Natural killer cell (primary cell): ENCODE measurements at regions not wholly inside any gene's neighbourhood (a gene's known extent, or its start where the extent isn't known, plus 50 kb on each side); places are given as distances from the start of the nearest gene placed in this dataset.

Experiments
- ATAC-seq, 3 donors: fragments of 150-1000 bp in 2 of 3; fragments of 200-7000 bp in 1 of 3; cut with Tn5 transposase; 1 replicate in 1 of 3; 2 replicates in 2 of 3; pipeline ENCODE4 v1.10.0; 2021; ENCODE audit warnings: mild to moderate bottlenecking in 2 of 3, moderate library complexity in 2 of 3
- DNase-seq, 2 donors: peaks; one replicate each; pipeline versions ENCODE4 v3.0.0 to v3.0.0-alpha.2; 2013 to 2021; ENCODE audit warnings: mixed read lengths in 1 of 2
- H3K27ac ChIP-seq: one replicate; pipeline ENCODE4 v1.5.1; 2013; ENCODE audit warnings: mild to moderate bottlenecking, low read length
- H3K27me3 ChIP-seq: one replicate; pipeline ENCODE4 v1.6.1; 2013; ENCODE audit warnings: low read length; ENCODE audit not compliant: control insufficient read depth, insufficient read depth
- H3K36me3 ChIP-seq: one replicate; pipeline ENCODE4 v1.6.1; 2013; ENCODE audit warnings: low read length; ENCODE audit not compliant: control insufficient read depth, insufficient read depth
- H3K4me1 ChIP-seq: one replicate; pipeline ENCODE4 v1.6.1; 2013; ENCODE audit warnings: low read length; ENCODE audit not compliant: control insufficient read depth, insufficient read depth
- H3K4me3 ChIP-seq: one replicate; pipeline ENCODE4 v1.5.1; 2013; ENCODE audit warnings: low read length
- H3K9me3 ChIP-seq: one replicate; pipeline ENCODE4 v1.6.1; 2013; ENCODE audit warnings: low read length; ENCODE audit not compliant: control insufficient read depth, insufficient read depth
- H3K27ac Mint-ChIP-seq, 2 donors: one replicate each; pipeline ENCODE4 v1.8.0; 2022; ENCODE audit warnings: mild to moderate bottlenecking in 2 of 2, mixed read lengths in 2 of 2, moderate library complexity in 1 of 2
- H3K27me3 Mint-ChIP-seq, 2 donors: one replicate each; pipeline ENCODE4 v1.8.0; 2022; ENCODE audit warnings: low read depth in 2 of 2, mixed read lengths in 2 of 2
- H3K36me3 Mint-ChIP-seq: one replicate; pipeline ENCODE4 v1.8.0; 2022; ENCODE audit warnings: mixed read lengths
- H3K4me1 Mint-ChIP-seq, 2 donors: one replicate each; pipeline ENCODE4 v1.8.0; 2022; ENCODE audit warnings: mixed read lengths in 2 of 2
- H3K4me3 Mint-ChIP-seq: one replicate; pipeline ENCODE4 v1.8.0; 2022; ENCODE audit warnings: mild to moderate bottlenecking, moderate library complexity, mixed read lengths
- H3K9me3 Mint-ChIP-seq, 2 donors: one replicate each; pipeline ENCODE4 v1.8.0; 2022; ENCODE audit warnings: mixed read lengths in 2 of 2
- WGBS: methylation state at CpG from one replicate; pipeline ENCODE4 v1.1.7; 2013; ENCODE audit warnings: missing lambda C conversion rate; ENCODE audit not compliant: insufficient coverage; 5-methylcytosine and 5-hydroxymethylcytosine counted together
- intact Hi-C: fragments of 100-400 bp; cut with micrococcal nuclease; formaldehyde crosslinking; loops from one replicate; pipeline ENCODE4 v1.14.2; 2022
- TF ChIP-seq, protein P1 (sequence below): fragments of 200-600 bp; IDR thresholded peaks from one replicate; pipeline ENCODE4 v1.8.0; 2022; ENCODE audit warnings: antibody characterized with exemption

GRCh38 chr1:169019419-169020058 lies 87.0 kb upstream of the ATP1B1 start:
- Mint-ChIP-seq H3K27ac (no peak overlapping the region), H3K36me3 (no peaks in the 10 kb centered on the region), H3K9me3 (no peaks in the 10 kb centered on the region), H3K27me3 (peaks cover 13 to 18% of the 10 kb centered on the region in 2 donors), H3K4me3 (no peak overlapping the region), H3K4me1 (no peaks in the 10 kb centered on the region)
- WGBS, result 76% methylated on average over 3 of the region's 3 CpGs
- H3K27me3 ChIP-seq, result no peaks in the 10 kb centered on the region
- no peaks in the 10 kb centered on the region for H3K4me1 ChIP-seq
- H3K27ac ChIP-seq, result no peak overlapping the region
- H3K4me3 ChIP-seq, result no peak overlapping the region
- DNase-seq (no peak), ATAC-seq (no peak)
- no peaks in the 10 kb centered on the region for H3K36me3 ChIP-seq
- TF ChIP-seq, protein P1, sequence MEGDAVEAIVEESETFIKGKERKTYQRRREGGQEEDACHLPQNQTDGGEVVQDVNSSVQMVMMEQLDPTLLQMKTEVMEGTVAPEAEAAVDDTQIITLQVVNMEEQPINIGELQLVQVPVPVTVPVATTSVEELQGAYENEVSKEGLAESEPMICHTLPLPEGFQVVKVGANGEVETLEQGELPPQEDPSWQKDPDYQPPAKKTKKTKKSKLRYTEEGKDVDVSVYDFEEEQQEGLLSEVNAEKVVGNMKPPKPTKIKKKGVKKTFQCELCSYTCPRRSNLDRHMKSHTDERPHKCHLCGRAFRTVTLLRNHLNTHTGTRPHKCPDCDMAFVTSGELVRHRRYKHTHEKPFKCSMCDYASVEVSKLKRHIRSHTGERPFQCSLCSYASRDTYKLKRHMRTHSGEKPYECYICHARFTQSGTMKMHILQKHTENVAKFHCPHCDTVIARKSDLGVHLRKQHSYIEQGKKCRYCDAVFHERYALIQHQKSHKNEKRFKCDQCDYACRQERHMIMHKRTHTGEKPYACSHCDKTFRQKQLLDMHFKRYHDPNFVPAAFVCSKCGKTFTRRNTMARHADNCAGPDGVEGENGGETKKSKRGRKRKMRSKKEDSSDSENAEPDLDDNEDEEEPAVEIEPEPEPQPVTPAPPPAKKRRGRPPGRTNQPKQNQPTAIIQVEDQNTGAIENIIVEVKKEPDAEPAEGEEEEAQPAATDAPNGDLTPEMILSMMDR, result no peak
- H3K9me3 ChIP-seq, result no peaks in the 10 kb centered on the region
- intact Hi-C loops, result no loop called here

DNA sequence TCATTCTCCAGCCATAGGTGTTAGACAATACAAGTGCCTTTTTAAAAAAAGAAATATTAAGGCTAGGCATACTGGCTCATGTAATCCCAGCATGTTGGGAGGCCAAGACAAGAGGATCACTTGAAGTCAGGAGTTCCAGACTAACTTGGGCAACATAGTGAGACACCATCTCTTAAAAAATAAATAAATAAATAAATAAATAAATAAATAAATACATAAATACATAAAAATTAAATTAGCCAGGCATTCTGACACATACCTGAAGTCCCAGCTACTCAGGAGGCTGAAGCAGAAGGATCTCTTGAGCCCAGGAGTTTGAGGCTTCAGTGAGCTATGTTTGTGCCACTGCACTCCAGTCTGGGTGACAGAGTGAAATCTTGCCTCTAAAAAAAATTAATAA lies 85.8 kb upstream of the ATP1B1 start:
- Mint-ChIP-seq H3K27me3 (peaks cover 13 to 18% of the 10 kb centered on the region in 2 donors), H3K36me3 (no peaks in the 10 kb centered on the region), H3K4me1 (no peaks in the 10 kb centered on the region), H3K9me3 (no peaks in the 10 kb centered on the region), H3K27ac (no peak overlapping the region), H3K4me3 (no peak overlapping the region)
- no peaks in the 10 kb centered on the region for H3K36me3 ChIP-seq
- no peak overlapping the region for H3K4me3 ChIP-seq
- no peaks in the 10 kb centered on the region for H3K9me3 ChIP-seq
- ATAC-seq (no peak), DNase-seq (no peak)
- H3K27ac ChIP-seq, result no peak overlapping the region
- no peaks in the 10 kb centered on the region for H3K27me3 ChIP-seq
- intact Hi-C loops, result no loop called here
- H3K4me1 ChIP-seq, result no peaks in the 10 kb centered on the region
- TF ChIP-seq, protein P1, result no peak

GRCh38 chr1:169022648-169023047 lies 83.8 kb upstream of the ATP1B1 start:
- Mint-ChIP-seq H3K27ac (no peak overlapping the region), H3K4me3 (no peak overlapping the region), H3K9me3 (no peaks in the 10 kb centered on the region), H3K27me3 (peaks cover 12 to 13% of the 10 kb centered on the region in 2 donors), H3K4me1 (no peaks in the 10 kb centered on the region), H3K36me3 (no peaks in the 10 kb centered on the region)
- H3K4me3 ChIP-seq, result no peak overlapping the region
- no peak for ATAC-seq
- no peak overlapping the region for H3K27ac ChIP-seq
- no peaks in the 10 kb centered on the region for H3K4me1 ChIP-seq
- no peaks in the 10 kb centered on the region for H3K36me3 ChIP-seq
- no peak for DNase-seq
- no peaks in the 10 kb centered on the region for H3K9me3 ChIP-seq
- TF ChIP-seq, protein P1, result no peak
- WGBS, result no CpG with 5 or more reads among the region's 1 CpG
- H3K27me3 ChIP-seq, result no peaks in the 10 kb centered on the region
- intact Hi-C loops, result no loop called here

DNA sequence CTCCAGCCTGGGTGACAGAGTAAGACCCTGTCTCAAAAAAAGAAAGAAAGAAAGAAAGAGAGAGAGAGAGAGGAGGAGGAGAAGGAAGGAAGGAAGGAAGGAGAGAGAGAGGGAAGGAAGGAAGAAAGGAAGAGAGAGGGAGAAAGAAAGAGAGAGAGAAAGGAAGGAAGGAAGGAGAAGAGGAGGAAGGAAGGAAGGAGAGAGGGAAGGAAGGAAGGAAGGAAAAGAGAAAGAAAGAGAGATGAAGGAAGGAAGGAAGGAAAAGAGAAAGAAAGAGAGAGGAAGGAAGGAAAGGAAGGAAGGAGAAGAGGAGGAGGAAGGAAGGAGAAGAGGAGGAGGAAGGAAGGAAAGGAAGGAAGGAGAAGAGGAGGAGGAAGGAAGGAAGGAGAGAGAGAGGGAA lies 82.2 kb upstream of the ATP1B1 start:
- Mint-ChIP-seq H3K9me3 (no peaks in the 10 kb centered on the region), H3K27me3 (peaks cover 10 to 13% of the 10 kb centered on the region in 2 donors), H3K4me3 (no peak overlapping the region), H3K4me1 (no peaks in the 10 kb centered on the region), H3K27ac (no peak overlapping the region), H3K36me3 (no peaks in the 10 kb centered on the region)
- no peaks in the 10 kb centered on the region for H3K27me3 ChIP-seq
- H3K36me3 ChIP-seq, result no peaks in the 10 kb centered on the region
- TF ChIP-seq, protein P1, result no peak
- ATAC-seq, result no peak
- H3K9me3 ChIP-seq, result no peaks in the 10 kb centered on the region
- no peak overlapping the region for H3K4me3 ChIP-seq
- H3K4me1 ChIP-seq, result no peaks in the 10 kb centered on the region
- intact Hi-C loops, result no loop called here
- H3K27ac ChIP-seq, result no peak overlapping the region
- no peak for DNase-seq
